GM19035 (cell line): ENCODE measurements at regions not wholly inside any gene's neighbourhood (a gene's known extent, or its start where the extent isn't known, plus 50 kb on each side); places are given as distances from the start of the nearest gene placed in this dataset.

Source experiments
- ATAC-seq: cut with Tn5 transposase; IDR thresholded peaks from one replicate; pipeline ENCODE4 v1.9.1; 2021; ENCODE audit not compliant: unreplicated experiment

GRCh38 chr20:19073584-19074218 is 138.7 kb upstream of the SLC24A3 start:
- no peak for ATAC-seq

- no peak for ATAC-seq
Observed at GRCh38 chr20:19074356-19074755, 138.1 kb upstream of the SLC24A3 start.

DNA sequence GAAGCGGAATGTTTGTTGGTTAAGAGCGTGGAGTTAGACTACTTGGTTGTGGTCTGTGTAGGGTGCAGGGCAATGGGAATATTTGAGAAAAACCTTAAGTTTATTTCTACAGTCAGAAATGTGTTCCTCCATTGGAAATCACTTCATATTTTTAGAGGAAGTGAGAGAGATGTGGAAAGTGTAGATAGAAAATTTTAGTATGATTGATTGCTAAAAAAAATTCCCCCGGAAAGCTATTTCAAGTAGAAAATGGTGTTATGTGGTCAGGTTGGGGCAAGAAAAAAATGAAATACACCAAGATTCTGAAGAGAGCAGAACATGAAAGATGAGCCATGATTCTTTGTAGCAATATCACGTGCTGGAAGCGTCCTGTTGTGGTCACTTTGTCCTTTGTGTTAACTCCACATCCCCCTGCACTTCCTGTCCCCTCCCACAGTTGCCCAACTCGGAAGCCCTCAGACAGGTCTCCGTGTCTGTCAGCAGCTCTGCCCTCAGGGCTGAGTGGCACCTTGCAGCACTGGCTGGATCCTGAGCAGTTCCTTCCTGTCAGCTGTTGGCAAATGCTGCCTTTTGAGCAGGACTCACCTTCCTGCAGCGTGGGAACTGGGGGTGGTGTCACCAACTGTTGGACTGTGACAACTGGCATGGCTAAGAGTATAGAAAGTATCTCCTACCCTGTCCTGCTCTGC is 137.5 kb upstream of the SLC24A3 start:
- peak; percentile 34 for ATAC-seq

GRCh38 chr20:19077370-19078220 is 134.8 kb upstream of the SLC24A3 start:
- no peak for ATAC-seq

- ATAC-seq, result no peak
Observed at GRCh38 chr20:19078448-19079373, 133.7 kb upstream of the SLC24A3 start.

GRCh38 chr20:19079536-19080299 is 132.7 kb upstream of the SLC24A3 start:
- ATAC-seq, result no peak

DNA sequence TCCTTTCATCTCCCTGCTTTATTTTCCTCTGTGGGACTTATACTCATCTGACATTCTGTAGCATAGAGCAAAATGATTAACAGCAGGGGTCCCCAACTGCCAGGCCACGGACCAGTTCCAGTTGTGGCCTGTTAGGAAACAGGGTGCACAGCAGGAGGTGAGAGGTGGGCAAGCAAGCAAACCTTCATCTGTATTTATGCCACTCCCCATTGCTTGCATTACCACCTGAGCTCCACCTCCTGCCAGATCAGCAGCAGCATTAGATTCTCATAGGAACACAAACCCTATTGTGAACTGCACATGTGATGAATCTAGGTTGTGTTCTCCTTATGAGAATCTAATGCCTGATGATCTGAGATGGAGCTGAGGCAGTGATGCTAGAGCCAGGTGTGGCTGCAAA is 130.5 kb upstream of the SLC24A3 start:
- ATAC-seq, result no peak

- no peak for ATAC-seq
Observed at GRCh38 chr20:19083136-19083621, 129.3 kb upstream of the SLC24A3 start.

DNA sequence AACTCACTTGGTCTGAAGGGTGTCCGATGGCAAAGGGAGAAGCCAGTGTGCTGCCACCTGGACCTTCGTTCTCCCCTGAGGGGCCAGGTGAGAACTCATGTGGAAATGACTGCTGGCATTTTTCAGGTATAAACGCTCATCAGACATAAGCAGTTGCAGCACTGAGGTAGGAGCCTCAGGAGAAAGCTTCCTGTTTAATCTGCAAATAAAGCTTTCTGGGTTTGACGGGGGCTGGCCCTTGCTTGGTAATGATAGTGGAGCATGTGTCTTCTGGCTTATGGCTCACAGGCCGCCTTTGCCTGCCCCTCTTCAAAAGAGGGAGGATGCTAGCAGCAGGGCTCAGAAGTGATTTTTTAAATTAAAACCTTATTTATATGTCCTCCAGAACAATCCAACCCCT is 122.1 kb upstream of the SLC24A3 start:
- no peak for ATAC-seq

DNA sequence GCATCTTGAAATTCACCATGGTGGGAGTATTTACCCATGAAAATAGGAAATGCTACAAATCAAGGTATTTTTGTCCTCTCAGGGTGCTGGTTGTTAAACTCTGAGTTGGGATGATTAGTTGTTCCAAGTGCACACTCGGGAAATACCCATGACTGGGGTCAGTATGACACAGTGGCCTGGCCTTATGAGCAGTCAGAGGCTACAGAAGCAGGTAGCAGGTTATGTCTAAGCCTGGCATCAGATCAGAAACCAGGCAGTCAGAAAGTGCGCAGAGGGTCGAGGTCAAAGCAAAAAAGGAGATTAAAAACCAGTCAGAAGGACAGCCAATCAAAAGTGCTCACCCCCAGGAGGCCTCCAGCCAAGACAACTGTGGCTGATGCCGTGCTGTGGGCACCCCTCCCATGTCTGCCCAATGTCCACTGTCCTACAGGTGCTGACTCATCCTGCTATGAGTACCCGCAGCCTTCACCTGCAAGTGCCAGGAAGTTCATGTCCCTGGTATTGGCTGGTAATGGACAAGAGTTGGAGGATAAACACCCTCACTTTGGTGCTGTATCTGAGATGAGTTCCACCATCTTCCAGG is 117.4 kb upstream of the SLC24A3 start:
- no peak for ATAC-seq

- no peak for ATAC-seq
Observed at GRCh38 chr20:19095762-19096161, 116.7 kb upstream of the SLC24A3 start.

GRCh38 chr20:19096843-19097242 is 115.6 kb upstream of the SLC24A3 start:
- no peak for ATAC-seq

DNA sequence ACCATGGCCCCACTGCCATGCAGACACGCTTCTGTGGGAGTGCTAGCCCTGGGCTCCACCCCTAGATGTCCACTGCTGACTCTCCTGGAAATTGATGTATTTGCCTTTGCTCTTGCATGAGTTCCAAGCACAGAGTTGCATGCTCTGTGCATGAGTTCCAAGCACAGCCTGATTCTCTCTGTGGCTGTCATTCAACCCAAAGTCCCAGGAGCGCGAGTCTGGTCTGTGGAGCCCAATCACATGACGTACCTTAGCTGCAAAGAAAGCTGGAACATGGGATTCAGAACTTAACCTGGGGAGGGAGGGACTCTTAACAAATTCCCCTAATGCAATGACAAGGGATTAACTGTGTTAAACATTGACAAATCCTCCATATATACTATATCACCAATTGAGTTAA is 114.3 kb upstream of the SLC24A3 start:
- ATAC-seq, result no peak

- no peak for ATAC-seq
Observed at GRCh38 chr20:19098806-19099578, 113.5 kb upstream of the SLC24A3 start.

DNA sequence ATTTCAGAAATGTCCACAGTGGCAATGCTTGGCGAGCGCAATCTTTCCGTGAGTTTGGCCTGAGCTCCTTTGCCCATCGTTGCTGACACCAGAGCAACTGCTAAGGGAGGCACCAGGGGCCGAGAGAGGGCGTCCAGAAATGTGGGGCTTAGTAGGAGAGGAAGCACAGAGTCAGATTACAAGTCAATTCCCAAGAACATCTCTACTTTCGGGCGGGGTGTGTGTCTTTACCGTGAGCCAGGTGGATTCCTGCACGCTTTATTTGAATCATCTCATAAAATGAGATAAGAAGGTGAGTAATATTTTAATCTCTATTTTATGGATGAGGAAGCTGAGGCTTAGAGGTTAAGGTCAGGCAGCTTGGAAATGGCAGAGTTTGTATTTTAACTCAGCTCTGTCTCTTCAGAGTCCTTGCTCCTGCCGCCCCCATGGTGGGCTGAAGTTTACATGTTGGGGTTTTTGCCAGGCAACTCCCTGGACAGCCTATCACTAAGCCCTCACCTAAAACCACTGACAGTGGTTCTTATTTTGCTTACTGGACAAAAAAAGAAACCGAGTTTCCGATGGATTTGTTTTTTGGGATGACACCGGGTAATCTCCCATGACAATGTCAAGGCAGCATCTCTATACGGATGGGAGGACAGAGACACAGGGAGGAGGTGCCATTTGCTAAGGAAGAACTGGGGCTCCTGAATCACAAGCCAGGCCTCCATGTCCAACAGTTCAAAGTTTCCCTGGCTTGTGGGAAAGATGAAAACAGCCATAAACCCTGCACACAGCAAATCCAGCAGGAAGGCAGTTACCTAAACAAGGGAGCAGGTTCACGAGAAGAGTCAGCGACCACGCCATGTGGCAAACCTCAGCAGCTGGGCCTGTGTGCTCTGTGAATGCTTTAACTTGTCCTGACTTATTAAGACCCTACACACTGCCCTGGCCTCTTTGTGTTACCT is 112.6 kb upstream of the SLC24A3 start:
- no peak for ATAC-seq

DNA sequence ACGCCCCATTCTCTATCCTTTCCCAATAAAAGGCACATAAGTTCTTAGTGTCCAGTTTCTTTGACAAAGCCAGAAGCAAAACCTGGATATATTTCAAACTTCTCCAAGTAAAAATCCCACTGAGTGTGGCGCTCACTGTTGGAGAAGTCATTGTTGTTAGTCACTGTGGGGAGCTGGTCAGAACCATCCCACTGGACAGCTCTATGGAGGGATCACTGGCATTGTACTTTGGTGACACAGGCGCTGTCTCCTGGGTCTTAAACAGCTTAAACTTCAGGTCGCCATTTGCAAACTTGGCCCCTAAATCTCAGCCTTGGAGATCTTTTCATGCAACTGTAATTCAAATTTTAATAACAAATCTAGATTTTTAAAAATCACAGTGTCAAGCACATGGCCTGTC is 111.5 kb upstream of the SLC24A3 start:
- no peak for ATAC-seq

- ATAC-seq, result no peak
Observed at GRCh38 chr20:19104186-19104585, 108.3 kb upstream of the SLC24A3 start.

DNA sequence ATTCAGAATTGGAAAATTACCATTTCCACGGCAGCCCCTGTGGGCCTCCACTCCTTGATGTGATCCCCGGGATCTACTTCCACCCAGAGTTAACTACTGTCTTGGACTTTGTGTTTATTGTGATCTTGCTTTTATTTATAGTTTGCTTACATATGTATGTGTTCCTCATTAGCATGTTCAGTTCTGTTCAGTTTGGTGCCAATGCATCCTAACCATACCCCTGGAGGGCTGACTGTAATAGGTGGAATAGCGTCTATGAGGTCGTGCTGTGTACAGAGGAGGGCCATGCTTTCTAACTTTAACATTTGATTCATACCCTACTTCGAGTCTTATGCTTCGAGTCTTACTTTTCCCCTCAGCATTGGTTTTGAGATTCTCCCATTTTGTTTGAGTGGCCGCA is 104.3 kb upstream of the SLC24A3 start:
- ATAC-seq, result no peak
